Parathyroid adenoma (tissue), 2 donors: ENCODE measurements at regions not wholly inside any gene's neighbourhood (a gene's known extent, or its start where the extent isn't known, plus 50 kb on each side); places are given as distances from the start of the nearest gene placed in this dataset.

Experiments
- H2AFZ ChIP-seq: fragments of 300-600 bp; sonication (generic); one replicate; pipeline ENCODE4 v1.7.0; 2017; ENCODE audit warnings: antibody characterized with exemption, mild to moderate bottlenecking
- H3K27ac ChIP-seq: fragments of 300-600 bp; sonication (generic); one replicate; pipeline ENCODE4 v1.7.0; 2017
- H3K27me3 ChIP-seq: fragments of 300-600 bp; sonication (generic); one replicate; pipeline ENCODE4 v1.7.0; 2017; ENCODE audit warnings: low read length; ENCODE audit not compliant: control insufficient read depth, insufficient read depth
- H3K36me3 ChIP-seq: fragments of 300-600 bp; sonication (generic); one replicate; pipeline ENCODE4 v1.7.0; 2017; ENCODE audit warnings: low read length; ENCODE audit not compliant: control insufficient read depth, insufficient read depth
- H3K4me1 ChIP-seq: fragments of 300-600 bp; sonication (generic); one replicate; pipeline ENCODE4 v1.7.0; 2017; ENCODE audit warnings: control low read depth
- H3K4me2 ChIP-seq: fragments of 300-600 bp; sonication (generic); one replicate; pipeline ENCODE4 v1.7.0; 2017; ENCODE audit warnings: low read length
- H3K4me3 ChIP-seq: fragments of 300-600 bp; sonication (generic); one replicate; pipeline ENCODE4 v1.7.0; 2017; ENCODE audit warnings: low read depth, low read length
- H3K79me2 ChIP-seq: fragments of 300-600 bp; sonication (generic); one replicate; pipeline ENCODE4 v1.7.0; 2017; ENCODE audit warnings: control low read depth
- H3K9ac ChIP-seq: fragments of 300-600 bp; sonication (generic); one replicate; pipeline ENCODE4 v1.7.0; 2017; ENCODE audit warnings: mild to moderate bottlenecking
- H3K9me3 ChIP-seq: fragments of 300-600 bp; sonication (generic); one replicate; pipeline ENCODE4 v1.7.0; 2017; ENCODE audit warnings: low read length; ENCODE audit not compliant: control insufficient read depth
- CTCF ChIP-seq: fragments of 300-600 bp; sonication (generic); IDR thresholded peaks from one replicate; pipeline ENCODE4 v1.7.0; 2017; ENCODE audit warnings: antibody characterized with exemption, mild to moderate bottlenecking
- donor health status: primary hyperparathyroidism.

GRCh38 chr11:33467966-33468365, 210.8 kb downstream of the HIPK3 start:
- H3K9ac ChIP-seq: no peak overlapping the region
- peaks cover 28% of the 10 kb centered on the region for H3K79me2 ChIP-seq
- H3K4me3 ChIP-seq: no peak overlapping the region
- H3K9me3 ChIP-seq: no peaks in the 10 kb centered on the region
- TF ChIP-seq CTCF: no peak
- H3K4me2 ChIP-seq: no peak overlapping the region
- H3K27me3 ChIP-seq: no peaks in the 10 kb centered on the region
- H3K4me1 ChIP-seq: peaks cover 16% of the 10 kb centered on the region
- H2AFZ ChIP-seq: no peak overlapping the region
- H3K36me3 ChIP-seq: no peaks in the 10 kb centered on the region
- H3K27ac ChIP-seq: no peak overlapping the region

- TF ChIP-seq CTCF: no peak
These were observed 205.9 kb downstream of the HIPK3 start for GRCh38 chr11:33463059-33463458.

GRCh38 chr11:33461369-33462125, 204.4 kb downstream of the HIPK3 start:
- Histone ChIP-seq H3K36me3 (no peaks in the 10 kb centered on the region), H3K27me3 (no peaks in the 10 kb centered on the region), H3K4me3 (no peak overlapping the region), H3K4me2 (no peak overlapping the region), H3K9me3 (no peaks in the 10 kb centered on the region), H3K79me2 (peaks cover 33% of the 10 kb centered on the region), H3K9ac (no peak overlapping the region), H3K4me1 (peaks cover 12% of the 10 kb centered on the region), H3K27ac (no peak overlapping the region), H2AFZ (no peak overlapping the region)
- no peak for TF ChIP-seq CTCF

More at GRCh38 chr11:33463059-33463458, 205.9 kb downstream of the HIPK3 start:
- Histone ChIP-seq H3K4me3 (no peak overlapping the region), H3K36me3 (no peaks in the 10 kb centered on the region), H3K27me3 (no peaks in the 10 kb centered on the region), H3K9ac (no peak overlapping the region), H2AFZ (no peak overlapping the region), H3K4me1 (peaks cover 12% of the 10 kb centered on the region), H3K4me2 (no peak overlapping the region), H3K9me3 (no peaks in the 10 kb centered on the region), H3K79me2 (peaks cover 24% of the 10 kb centered on the region), H3K27ac (no peak overlapping the region)

- Histone ChIP-seq H3K4me1 (peaks cover 9% of the 10 kb centered on the region), H3K36me3 (no peaks in the 10 kb centered on the region), H3K27me3 (no peaks in the 10 kb centered on the region), H3K4me2 (no peak overlapping the region), H3K79me2 (peaks cover 39% of the 10 kb centered on the region), H3K9me3 (no peaks in the 10 kb centered on the region), H3K4me3 (no peak overlapping the region), H3K9ac (no peak overlapping the region), H3K27ac (no peak overlapping the region), H2AFZ (no peak overlapping the region)
- no peak for TF ChIP-seq CTCF
These were observed 200.8 kb downstream of the HIPK3 start for GRCh38 chr11:33457948-33458347.
